H1 (cell line): ENCODE measurements at regions not wholly inside any gene's neighbourhood (a gene's known extent, or its start where the extent isn't known, plus 50 kb on each side); places are given as distances from the start of the nearest gene placed in this dataset.

Source experiments
- POLR2A ChIP-seq, 2 experiments: IDR thresholded peaks; 1 replicate in 1 of 2; 2 replicates in 1 of 2; pipeline ENCODE4 v1.6.1; 2011; ENCODE audit warnings: low read depth in 2 of 2, low read length in 2 of 2, mild to moderate bottlenecking in 2 of 2; ENCODE audit errors: control extremely low read depth in 1 of 2
- ZNF274 ChIP-seq: IDR thresholded peaks from 2 replicates; pipeline ENCODE4 v1.7.0; 2012; ENCODE audit warnings: low read length, borderline replicate concordance; ENCODE audit errors: extremely low read depth
- TF ChIP-seq, protein P1 (sequence below), 3 experiments: IDR thresholded peaks; 1 replicate in 2 of 3; 2 replicates in 1 of 3; pipeline versions ENCODE4 v1.5.1 to v1.6.1; 2011; ENCODE audit warnings: low read length in 3 of 3, mild to moderate bottlenecking in 3 of 3, inconsistent platforms in 2 of 3, low read depth in 1 of 3, moderate library complexity in 1 of 3; ENCODE audit not compliant: insufficient read depth in 1 of 3; ENCODE audit errors: control extremely low read depth in 1 of 3

DNA sequence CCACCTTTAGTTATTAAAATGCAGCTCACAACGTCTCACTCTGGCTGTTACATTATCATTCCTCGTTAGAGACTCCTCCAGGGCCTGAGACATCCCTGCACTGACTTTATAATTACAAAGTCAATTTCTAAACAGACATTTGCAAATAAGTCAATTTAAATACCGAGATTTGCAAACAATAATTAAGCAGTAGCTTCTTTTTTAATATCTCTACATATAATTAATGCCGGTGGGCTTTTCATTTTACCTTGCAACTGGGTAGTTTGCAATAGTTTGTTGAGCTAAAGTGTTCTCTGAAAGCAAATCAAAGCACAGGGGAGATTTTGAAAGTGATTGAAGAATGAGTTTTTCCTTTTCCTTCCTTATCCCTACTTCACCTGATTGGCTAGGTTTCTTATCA is 154.4 kb downstream of the TLR4 start:
- TF ChIP-seq POLR2A (IDR thresholded peaks at IDR 0.05; ENCODE audit: control extremely low read depth in 1 of 2, low read depth in 2 of 2, low read length in 2 of 2): no peak
- TF ChIP-seq, protein P1, sequence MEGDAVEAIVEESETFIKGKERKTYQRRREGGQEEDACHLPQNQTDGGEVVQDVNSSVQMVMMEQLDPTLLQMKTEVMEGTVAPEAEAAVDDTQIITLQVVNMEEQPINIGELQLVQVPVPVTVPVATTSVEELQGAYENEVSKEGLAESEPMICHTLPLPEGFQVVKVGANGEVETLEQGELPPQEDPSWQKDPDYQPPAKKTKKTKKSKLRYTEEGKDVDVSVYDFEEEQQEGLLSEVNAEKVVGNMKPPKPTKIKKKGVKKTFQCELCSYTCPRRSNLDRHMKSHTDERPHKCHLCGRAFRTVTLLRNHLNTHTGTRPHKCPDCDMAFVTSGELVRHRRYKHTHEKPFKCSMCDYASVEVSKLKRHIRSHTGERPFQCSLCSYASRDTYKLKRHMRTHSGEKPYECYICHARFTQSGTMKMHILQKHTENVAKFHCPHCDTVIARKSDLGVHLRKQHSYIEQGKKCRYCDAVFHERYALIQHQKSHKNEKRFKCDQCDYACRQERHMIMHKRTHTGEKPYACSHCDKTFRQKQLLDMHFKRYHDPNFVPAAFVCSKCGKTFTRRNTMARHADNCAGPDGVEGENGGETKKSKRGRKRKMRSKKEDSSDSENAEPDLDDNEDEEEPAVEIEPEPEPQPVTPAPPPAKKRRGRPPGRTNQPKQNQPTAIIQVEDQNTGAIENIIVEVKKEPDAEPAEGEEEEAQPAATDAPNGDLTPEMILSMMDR (IDR thresholded peaks at IDR 0.05; ENCODE audit: control extremely low read depth in 1 of 3, insufficient read depth in 1 of 3, low read depth in 1 of 3, low read length in 3 of 3): no peak
- no peak for TF ChIP-seq ZNF274
